Ecto neural progenitor cell (in vitro differentiated cells): ENCODE measurements at regions not wholly inside any gene's neighbourhood (a gene's known extent, or its start where the extent isn't known, plus 50 kb on each side); places are given as distances from the start of the nearest gene placed in this dataset.
"Not testable (repeated sequence)": the region's sequence is repeated elsewhere in the genome, so short reads cannot be mapped to it uniquely, and the experiment has no call there.

Experiments used
- DNase-seq: peaks from one replicate; pipeline ENCODE4 v3.0.0-alpha.2; 2018; ENCODE audit warnings: low spot score

- DNase-seq, result no peak
These were observed 426.7 kb upstream of the ARX start for GRCh38 chrX:25442499-25442898.

- no peak for DNase-seq
These were observed 417.5 kb upstream of the ARX start for GRCh38 chrX:25433307-25433706.

- DNase-seq, result no peak
These were observed 416.6 kb upstream of the ARX start for GRCh38 chrX:25432396-25432795.

DNA sequence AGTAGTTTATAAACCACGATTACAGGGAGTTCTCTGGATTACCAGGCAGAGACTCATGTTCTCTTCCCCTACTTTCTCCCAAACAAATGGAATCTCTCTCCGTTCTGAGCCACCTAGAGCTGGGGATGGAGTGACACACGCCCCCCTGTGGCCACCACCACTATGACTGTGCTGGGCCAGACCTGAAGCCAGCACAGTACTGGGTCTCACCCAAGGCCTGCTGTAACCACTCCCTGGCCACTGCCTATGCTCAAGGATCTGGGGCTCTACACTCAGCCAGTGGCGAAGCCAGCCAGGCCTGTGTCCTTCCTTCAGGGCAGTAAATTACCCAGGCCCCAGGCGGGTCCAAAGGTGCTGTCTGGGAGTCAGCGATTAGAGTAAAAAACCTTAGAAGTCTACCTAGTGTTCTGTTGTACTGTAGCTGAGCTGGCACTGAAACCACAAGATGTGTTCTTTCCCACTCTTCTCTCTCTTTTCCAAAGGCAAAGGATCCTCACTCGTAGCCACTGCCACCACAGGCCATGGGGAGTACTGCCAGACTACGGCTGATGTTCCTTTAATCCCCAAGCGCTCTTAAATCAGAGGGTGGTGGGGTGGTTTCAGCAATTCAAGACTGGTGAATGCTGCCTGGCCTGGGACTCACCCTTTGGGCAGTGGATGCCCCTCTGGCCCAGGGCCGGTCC lies 412.2 kb upstream of the ARX start:
- peak; percentile 48 for DNase-seq

GRCh38 chrX:25404163-25404562 lies 388.4 kb upstream of the ARX start:
- DNase-seq, result not testable (repeated sequence)

DNA sequence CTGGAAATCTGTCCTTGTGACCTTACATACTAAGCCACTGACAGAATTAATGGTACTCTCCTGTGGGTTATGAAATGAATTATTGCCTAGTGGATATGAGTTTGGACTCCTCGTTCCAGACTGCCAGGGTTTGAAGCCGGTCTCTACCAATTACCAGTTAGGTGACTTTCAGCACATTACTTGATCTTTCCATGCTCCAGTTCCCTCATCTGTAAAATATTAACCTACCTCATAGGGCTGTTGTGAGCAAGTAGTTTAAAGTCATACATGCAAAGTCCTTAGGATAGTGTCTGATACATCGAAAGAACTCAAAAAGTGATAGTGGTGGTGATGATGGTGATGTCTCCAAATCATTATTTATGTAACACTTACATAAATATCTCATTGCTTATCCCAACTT lies 373.5 kb upstream of the ARX start:
- no peak for DNase-seq

DNA sequence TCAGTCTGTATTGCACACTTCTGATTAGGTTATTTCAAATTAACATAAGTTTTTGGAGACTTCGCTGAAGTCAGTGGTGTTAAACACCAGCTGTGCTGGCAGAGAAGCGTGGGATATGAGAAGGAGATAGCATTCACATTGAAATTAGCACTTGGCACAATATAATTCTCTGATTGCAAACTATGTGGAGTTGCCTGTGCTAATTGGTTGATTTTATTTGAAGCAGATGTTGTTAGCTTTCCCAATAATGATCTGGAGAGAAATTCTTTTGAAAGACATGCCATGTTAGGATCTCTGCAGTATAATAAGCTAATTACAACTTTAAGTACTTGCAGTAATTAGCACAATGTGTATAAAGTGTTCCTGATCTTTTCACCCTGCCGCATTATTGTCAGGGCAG lies 367.4 kb upstream of the ARX start:
- DNase-seq, result no peak

DNA sequence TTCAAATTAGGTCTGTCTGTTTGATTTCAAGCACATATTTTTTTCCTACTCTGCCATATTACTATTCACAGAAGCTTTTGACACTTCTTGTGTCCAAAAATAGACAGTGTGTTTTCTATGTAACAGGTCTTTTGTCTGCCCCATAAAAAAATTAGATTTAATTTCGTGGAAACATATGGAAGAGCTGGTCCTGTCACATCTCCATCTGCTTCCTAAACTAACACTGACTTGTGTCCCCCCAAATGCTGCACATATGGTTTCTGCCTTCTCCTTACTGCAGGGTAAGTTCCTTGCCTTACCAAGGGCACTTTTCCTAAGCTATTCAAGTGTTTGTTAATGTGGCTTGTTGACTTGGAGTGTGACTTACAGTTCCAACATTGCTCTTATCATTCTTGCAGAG lies 340.7 kb upstream of the ARX start:
- DNase-seq, result no peak

DNA sequence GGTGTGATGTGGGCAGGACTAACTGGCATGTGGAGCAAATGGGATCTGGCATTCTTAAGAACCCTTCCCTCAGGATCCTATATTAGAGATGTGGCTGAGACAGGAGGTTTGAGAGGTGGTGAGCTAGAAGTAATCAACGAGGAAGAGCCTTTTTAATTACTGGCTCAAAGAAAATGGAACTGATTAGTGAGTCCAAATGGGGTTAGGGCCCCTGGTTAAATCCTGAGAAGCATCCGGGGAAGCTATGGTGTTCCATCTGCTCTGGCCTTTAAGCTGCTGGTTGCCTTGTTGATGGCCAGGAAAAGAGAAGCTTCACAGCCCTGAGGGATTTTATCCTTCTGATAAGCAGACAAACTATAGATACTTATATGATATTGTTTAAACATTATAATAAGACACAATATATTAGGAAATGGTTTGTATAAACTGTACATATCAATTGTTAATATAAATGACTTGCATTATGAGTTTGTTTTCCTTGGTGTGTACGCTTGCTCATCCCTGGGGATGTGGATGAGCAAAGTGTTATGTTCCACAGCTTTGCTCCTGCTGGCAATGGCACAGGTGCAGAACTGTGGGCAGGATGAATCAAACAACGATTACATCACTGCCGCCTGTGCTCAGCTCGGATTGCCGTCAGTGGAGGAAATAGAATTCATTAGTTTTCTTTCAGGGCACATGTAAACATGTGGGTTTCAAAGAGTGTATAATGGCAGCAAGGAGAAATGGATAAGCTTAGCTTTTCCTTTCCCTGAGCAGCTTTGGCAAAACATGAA lies 328.6 kb upstream of the ARX start:
- DNase-seq, result no peak

DNA sequence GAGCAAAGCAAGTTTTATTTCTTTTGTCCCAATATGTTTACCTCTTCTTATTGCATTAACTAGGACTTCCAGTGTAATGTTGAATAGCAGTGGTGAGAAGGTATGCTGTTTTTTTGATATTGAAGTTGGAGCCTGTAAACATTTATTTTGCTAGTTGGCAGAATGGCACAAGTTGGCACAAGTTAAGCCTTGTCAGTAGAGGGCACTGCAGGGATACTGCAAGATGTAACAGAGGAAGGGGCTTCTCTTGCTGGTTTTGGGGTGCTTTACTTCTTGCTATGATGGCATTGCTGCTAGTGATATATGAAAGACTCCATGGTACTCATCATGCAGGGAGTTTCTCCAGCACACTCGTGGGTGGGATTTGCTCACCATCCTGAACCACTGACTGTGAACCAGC lies 327.3 kb upstream of the ARX start:
- no peak for DNase-seq

GRCh38 chrX:25337841-25338240 lies 322.1 kb upstream of the ARX start:
- no peak for DNase-seq

DNA sequence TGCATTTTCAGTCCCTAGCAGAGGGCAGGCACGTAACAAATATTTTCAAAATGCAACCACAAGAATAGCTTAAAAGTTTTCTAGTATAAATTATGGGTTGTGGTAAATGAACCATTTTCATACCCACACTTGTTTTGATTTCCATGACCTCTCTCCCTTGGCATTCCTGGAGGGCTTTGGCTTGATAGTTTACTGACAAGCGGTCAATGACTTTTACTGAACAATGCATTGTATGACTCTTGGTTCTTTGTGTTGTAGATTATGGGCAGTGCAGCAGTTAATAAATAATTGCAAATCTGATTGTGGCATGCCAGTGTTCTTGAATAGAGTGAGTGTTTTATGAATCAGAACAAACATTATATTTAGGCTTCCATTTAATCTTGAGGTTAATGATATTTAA lies 285.2 kb upstream of the ARX start:
- no peak for DNase-seq

- no peak for DNase-seq
These were observed 281.1 kb upstream of the ARX start for GRCh38 chrX:25296850-25297249.

DNA sequence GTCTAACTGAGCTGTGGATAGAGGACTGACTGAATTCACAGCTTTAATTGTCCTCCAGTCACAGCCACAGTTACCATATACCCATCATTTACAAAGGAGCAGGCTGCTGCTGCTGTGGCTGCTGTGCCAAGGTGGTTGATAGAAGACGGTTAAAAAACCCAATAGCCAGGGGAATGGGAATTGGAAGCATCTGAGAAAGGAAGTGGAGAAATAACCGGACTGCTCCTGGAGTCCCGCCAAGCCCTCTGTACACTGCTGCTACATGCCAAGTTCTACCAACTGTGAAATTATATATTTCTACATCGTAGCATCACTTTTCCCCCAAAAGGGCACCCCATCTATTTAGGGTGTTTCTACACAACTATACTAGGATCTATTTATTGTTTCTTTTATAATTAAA lies 279.7 kb upstream of the ARX start:
- DNase-seq, result no peak

- DNase-seq, result no peak
These were observed 274.4 kb upstream of the ARX start for GRCh38 chrX:25290132-25290531.

- no peak for DNase-seq
These were observed 272.9 kb upstream of the ARX start for GRCh38 chrX:25288676-25289075.

- DNase-seq, result no peak
These were observed 271.8 kb upstream of the ARX start for GRCh38 chrX:25287521-25287920.

DNA sequence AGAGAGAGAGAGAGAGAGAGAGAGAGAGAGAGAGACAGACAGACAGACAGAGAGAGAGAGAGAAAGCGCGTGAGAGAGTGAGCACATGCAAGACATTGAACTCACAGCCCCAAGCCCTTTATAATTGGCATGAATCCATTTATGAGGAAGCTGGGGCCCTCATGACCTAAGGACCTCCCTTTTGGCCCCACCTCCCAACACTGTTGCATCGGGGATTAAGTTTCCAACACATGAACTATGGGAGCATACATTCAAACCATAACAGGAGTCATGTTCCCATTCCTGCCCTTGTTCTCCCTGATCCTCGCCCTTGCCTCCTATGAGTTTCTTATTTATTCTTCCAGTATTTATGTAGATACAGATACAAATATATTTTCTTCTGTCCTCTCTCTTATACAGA lies 269.8 kb upstream of the ARX start:
- DNase-seq, result no peak

DNA sequence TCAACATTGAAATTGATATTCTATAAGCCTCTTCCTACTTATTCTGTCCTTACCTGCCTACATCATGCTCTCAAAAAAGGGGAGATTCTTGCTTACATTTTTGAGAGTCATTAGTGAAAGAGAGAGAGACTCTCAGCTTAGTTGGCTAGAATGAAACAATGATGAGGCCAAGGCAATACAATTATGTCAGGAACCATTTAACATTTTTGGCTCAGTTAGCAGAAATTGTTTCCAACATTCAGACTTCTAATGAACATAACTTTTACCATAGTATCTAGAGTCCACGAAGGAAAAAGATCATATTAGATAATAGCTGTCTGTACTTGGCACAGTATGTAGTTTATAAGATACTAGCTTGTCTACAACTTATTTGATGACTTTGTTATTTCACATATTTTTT lies 263.7 kb upstream of the ARX start:
- DNase-seq, result no peak

- no peak for DNase-seq
These were observed 262.6 kb upstream of the ARX start for GRCh38 chrX:25278341-25278740.

DNA sequence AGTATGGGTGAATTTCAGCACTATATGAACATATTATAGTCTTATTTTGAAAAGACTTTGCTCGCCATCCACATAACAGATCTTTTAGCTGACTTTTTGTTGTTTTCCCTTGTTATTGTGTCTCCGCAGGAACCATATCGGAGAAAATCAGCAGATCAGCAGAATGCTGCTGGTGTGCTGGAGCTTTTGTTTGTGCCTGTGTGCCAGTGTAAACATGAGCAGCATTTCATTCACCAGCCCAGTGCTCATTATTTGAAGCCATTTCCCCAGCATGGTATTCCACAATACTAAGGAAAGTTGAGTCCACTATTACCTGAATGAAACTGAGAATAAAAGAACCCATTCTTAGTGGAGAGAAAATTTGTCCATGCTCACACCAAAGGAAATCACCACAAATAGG lies 261.8 kb upstream of the ARX start:
- no peak for DNase-seq

DNA sequence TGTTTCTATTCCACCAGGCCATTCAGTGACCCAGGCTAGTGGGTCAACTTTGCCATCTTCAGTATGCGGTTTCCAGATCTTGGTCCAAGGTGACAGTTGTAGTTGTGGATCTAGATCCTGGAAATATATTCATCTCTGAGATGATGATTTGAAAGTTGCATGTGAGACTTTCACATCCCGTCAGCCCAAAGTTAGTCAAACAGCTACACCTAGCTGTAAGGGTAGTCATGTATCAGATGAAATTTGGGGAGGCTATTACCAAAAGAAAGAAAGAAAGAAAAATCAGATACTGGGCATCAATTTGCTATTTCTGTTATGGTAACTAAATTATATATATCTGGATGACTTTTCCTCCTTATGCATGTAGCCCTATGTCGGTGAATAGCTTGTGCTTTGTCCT lies 259.4 kb upstream of the ARX start:
- DNase-seq, result no peak

DNA sequence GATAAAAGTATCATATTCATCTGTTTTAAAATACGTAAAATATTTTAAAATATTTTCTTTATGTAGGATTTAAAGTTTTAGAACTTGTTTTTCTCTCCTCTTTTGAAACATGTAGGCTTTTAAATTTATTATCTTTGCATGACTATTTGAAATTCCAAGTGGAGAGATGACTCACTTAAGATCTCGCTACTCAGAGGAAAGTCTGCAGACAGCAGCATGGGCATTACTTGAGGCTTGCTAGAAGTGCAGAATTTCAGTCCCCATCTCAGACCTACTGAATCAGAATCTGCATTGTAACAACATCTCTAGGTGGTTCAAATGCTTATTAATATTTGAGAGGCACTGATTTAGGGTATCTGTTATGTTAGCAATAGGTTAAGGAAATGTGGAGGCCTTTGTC lies 225.7 kb upstream of the ARX start:
- no peak for DNase-seq

- DNase-seq, result no peak
These were observed 210.4 kb upstream of the ARX start for GRCh38 chrX:25226151-25226550.
